Chondrocyte (in vitro differentiated cells): ENCODE measurements at regions not wholly inside any gene's neighbourhood (a gene's known extent, or its start where the extent isn't known, plus 50 kb on each side); places are given as distances from the start of the nearest gene placed in this dataset.

Experiments used
- DNase-seq: peaks from one replicate; pipeline ENCODE4 v3.0.0; 2021; ENCODE audit warnings: mixed read lengths, low spot score
- H3K27ac Mint-ChIP-seq: one replicate; pipeline ENCODE4 v1.8.0; 2021; ENCODE audit warnings: mild to moderate bottlenecking, moderate library complexity, mixed read lengths; ENCODE audit not compliant: unreplicated experiment
- H3K27me3 Mint-ChIP-seq: 2 replicates; pipeline ENCODE4 v1.8.0; 2021; ENCODE audit warnings: low read depth, mixed read lengths
- H3K36me3 Mint-ChIP-seq: 2 replicates; pipeline ENCODE4 v1.8.0; 2021; ENCODE audit warnings: low read depth, mixed read lengths
- H3K4me1 Mint-ChIP-seq: 2 replicates; pipeline ENCODE4 v1.8.0; 2021; ENCODE audit warnings: low read depth, mild to moderate bottlenecking, mixed read lengths
- H3K4me3 Mint-ChIP-seq: one replicate; pipeline ENCODE4 v1.8.0; 2021; ENCODE audit warnings: mild to moderate bottlenecking, moderate library complexity, mixed read lengths; ENCODE audit not compliant: unreplicated experiment
- H3K9me3 Mint-ChIP-seq: 2 replicates; pipeline ENCODE4 v1.8.0; 2021; ENCODE audit warnings: low read depth, mixed read lengths
- TF ChIP-seq, protein P1 (sequence below): fragments of 200-600 bp; sonication (generic); IDR thresholded peaks from 2 replicates; pipeline ENCODE4 v1.5.0; 2021; ENCODE audit warnings: antibody characterized with exemption, mild to moderate bottlenecking, moderate library complexity

DNA sequence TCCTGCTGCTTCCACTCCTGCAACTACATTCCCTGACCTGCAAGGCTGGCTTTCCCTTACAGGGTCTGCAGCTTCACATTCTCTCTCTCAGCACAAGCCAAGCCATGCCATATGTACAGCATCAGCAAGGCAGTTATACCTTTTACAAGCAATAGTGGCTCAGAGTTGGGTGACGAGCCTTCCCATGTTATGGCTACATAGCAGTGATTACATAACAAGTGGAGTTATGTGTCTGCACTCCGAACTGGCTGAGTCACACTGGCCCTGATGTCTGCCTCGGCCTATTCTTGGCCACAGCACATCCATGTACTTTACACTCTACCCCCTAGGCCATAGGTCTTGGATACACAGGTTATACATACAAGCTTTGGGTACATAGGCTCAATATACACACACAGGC lies 52.0 kb upstream of the SNCAIP start:
- no peak overlapping the region for H3K27ac Mint-ChIP-seq
- H3K4me3 Mint-ChIP-seq = no peak overlapping the region
- peaks cover 12% of the 10 kb centered on the region for H3K36me3 Mint-ChIP-seq
- DNase-seq = no peak
- H3K27me3 Mint-ChIP-seq = no peaks in the 10 kb centered on the region
- peaks cover 21% of the 10 kb centered on the region for H3K4me1 Mint-ChIP-seq
- H3K9me3 Mint-ChIP-seq = peaks cover 24% of the 10 kb centered on the region
- TF ChIP-seq, protein P1, sequence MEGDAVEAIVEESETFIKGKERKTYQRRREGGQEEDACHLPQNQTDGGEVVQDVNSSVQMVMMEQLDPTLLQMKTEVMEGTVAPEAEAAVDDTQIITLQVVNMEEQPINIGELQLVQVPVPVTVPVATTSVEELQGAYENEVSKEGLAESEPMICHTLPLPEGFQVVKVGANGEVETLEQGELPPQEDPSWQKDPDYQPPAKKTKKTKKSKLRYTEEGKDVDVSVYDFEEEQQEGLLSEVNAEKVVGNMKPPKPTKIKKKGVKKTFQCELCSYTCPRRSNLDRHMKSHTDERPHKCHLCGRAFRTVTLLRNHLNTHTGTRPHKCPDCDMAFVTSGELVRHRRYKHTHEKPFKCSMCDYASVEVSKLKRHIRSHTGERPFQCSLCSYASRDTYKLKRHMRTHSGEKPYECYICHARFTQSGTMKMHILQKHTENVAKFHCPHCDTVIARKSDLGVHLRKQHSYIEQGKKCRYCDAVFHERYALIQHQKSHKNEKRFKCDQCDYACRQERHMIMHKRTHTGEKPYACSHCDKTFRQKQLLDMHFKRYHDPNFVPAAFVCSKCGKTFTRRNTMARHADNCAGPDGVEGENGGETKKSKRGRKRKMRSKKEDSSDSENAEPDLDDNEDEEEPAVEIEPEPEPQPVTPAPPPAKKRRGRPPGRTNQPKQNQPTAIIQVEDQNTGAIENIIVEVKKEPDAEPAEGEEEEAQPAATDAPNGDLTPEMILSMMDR = no peak

- TF ChIP-seq, protein P1 = no peak
- no peak for DNase-seq
Measured at GRCh38 chr5:122262103-122262502, 49.9 kb upstream of the SNCAIP start.

More at GRCh38 chr5:122262103-122262502, 49.9 kb upstream of the SNCAIP start:
- Mint-ChIP-seq H3K4me1 (peaks cover 21% of the 10 kb centered on the region), H3K36me3 (peaks cover 5% of the 10 kb centered on the region), H3K27ac (no peak overlapping the region), H3K4me3 (no peak overlapping the region), H3K27me3 (no peaks in the 10 kb centered on the region), H3K9me3 (peaks cover 7% of the 10 kb centered on the region)
